Panc1 (cell line): ENCODE measurements at regions not wholly inside any gene's neighbourhood (a gene's known extent, or its start where the extent isn't known, plus 50 kb on each side); places are given as distances from the start of the nearest gene placed in this dataset.

ENCODE experiments used
- ATAC-seq: fragments of 200-7000 bp; cut with Tn5 transposase; 2 replicates; pipeline ENCODE4 v1.9.1; 2020; ENCODE audit warnings: mild to moderate bottlenecking, moderate library complexity
- BruUV-seq: library from RNA; stranded (reverse); fragments of 400-500 nt; replicated peaks from 2 replicates; lab custom pipeline; 2021; lab: Mats Ljungman, UMichigan
- CTCF ChIA-PET: fragments of 300-600 bp; sonication (Branson Sonifier 250); formaldehyde crosslinking; loops from one replicate; lab custom pipeline; 2022; ENCODE audit warnings: antibody characterized with exemption; lab: Charles Lee
- POLR2A ChIA-PET: fragments of 300-600 bp; sonication (Branson Sonifier 250); formaldehyde crosslinking; loops from one replicate; lab custom pipeline; 2022; ENCODE audit warnings: antibody characterized with exemption; lab: Charles Lee
- DNase-seq: peaks from one replicate; pipeline ENCODE4 v3.0.0-alpha.2; 2010; ENCODE audit warnings: low read depth, low spot score
- H3K27ac ChIP-seq: 2 replicates; pipeline ENCODE4 v1.5.1; 2011; ENCODE audit warnings: mild to moderate bottlenecking, low read length, inconsistent platforms
- H3K27me3 ChIP-seq: fragments of 200-500 bp; sonication (Bioruptor generic); 2 replicates; pipeline ENCODE4 v1.6.0; 2014; ENCODE audit warnings: low read length, inconsistent platforms; ENCODE audit not compliant: control insufficient read depth, insufficient read depth
- H3K36me3 ChIP-seq: fragments of 200-500 bp; sonication (Bioruptor generic); 2 replicates; pipeline ENCODE4 v1.5.1; 2014; ENCODE audit warnings: inconsistent platforms, mild to moderate bottlenecking, low read length, moderate library complexity; ENCODE audit not compliant: control insufficient read depth, insufficient read depth
- H3K4me1 ChIP-seq: 2 replicates; pipeline ENCODE4 v1.5.1; 2011; ENCODE audit warnings: inconsistent platforms, mild to moderate bottlenecking, low read length, moderate library complexity; ENCODE audit not compliant: control insufficient read depth, insufficient read depth
- H3K4me3 ChIP-seq, 2 experiments: 2 replicates each; pipeline ENCODE4 v1.5.1; 2011 to 2012; ENCODE audit warnings: low read depth in 2 of 2, low read length in 2 of 2, mild to moderate bottlenecking in 2 of 2, inconsistent platforms in 1 of 2, moderate library complexity in 1 of 2
- H3K9me3 ChIP-seq: fragments of 200-500 bp; sonication (Bioruptor generic); 2 replicates; pipeline ENCODE4 v1.5.1; 2014; ENCODE audit warnings: low read depth, mild to moderate bottlenecking, inconsistent platforms, low read length, moderate library complexity; ENCODE audit not compliant: control insufficient read depth, insufficient read depth
- CTCF ChIP-seq: fragments of 450-650 bp; IDR thresholded peaks from 2 replicates; pipeline ENCODE4 v1.5.1; 2017; ENCODE audit warnings: mild to moderate bottlenecking
- POLR2AphosphoS5 ChIP-seq: IDR thresholded peaks from 2 replicates; pipeline ENCODE4 v1.6.1; 2012; ENCODE audit warnings: mild to moderate bottlenecking, low read depth, low read length, moderate library complexity
- REST ChIP-seq, 2 experiments: IDR thresholded peaks; 2 replicates each; pipeline ENCODE4 v1.6.1; 2011 to 2012; ENCODE audit warnings: low read depth in 2 of 2, control low read depth in 1 of 2, low read length in 1 of 2, mild to moderate bottlenecking in 1 of 2, moderate library complexity in 1 of 2; ENCODE audit not compliant: insufficient read depth in 1 of 2
- SIN3A ChIP-seq: IDR thresholded peaks from 2 replicates; pipeline ENCODE4 v1.6.1; 2012; ENCODE audit warnings: low read depth, mild to moderate bottlenecking, low read length, moderate library complexity, borderline replicate concordance; ENCODE audit not compliant: insufficient read depth
- TCF7L2 ChIP-seq: IDR thresholded peaks from 2 replicates; pipeline ENCODE4 v1.6.1; 2011; ENCODE audit warnings: mild to moderate bottlenecking, low read depth, low read length, inconsistent platforms
- in situ Hi-C: cut with HindIII; loops from 2 replicates; pipeline ENCODE4 v1.10.0; 2016; ENCODE audit warnings: low sequenced_read_pairs, low pct_unique_long_range_greater_than_20kb
- intact Hi-C: fragments of 100-400 bp; cut with micrococcal nuclease; formaldehyde crosslinking; loops from one replicate; pipeline ENCODE4 v1.10.0; 2022; ENCODE audit not compliant: unreplicated experiment

- no peaks in the 10 kb centered on the region for H3K27me3 ChIP-seq
- ChIA-PET CTCF (no interaction called here), POLR2A (no interaction called here)
- H3K4me1 ChIP-seq: no peaks in the 10 kb centered on the region
- no peak overlapping the region for H3K27ac ChIP-seq
- no peak for TF ChIP-seq REST (IDR thresholded peaks at IDR 0.05; ENCODE audit: insufficient read depth in 1 of 2, low read depth in 2 of 2, low read length in 1 of 2)
- TF ChIP-seq CTCF: no peak
- TF ChIP-seq TCF7L2: no peak
- no peak for TF ChIP-seq POLR2AphosphoS5
- no peak for TF ChIP-seq SIN3A
- H3K4me3 ChIP-seq: no peak overlapping the region
- in situ Hi-C loops (no loop called here), intact Hi-C loops (no loop called here)
- no peaks in the 10 kb centered on the region for H3K36me3 ChIP-seq
- no peaks in the 10 kb centered on the region for H3K9me3 ChIP-seq
- BruUV-seq: no TSS peak
- DNase-seq (no peak), ATAC-seq (no peak)
Measured at GRCh38 chr2:62559582-62559981, 53.6 kb upstream of the TMEM17 start.

DNA sequence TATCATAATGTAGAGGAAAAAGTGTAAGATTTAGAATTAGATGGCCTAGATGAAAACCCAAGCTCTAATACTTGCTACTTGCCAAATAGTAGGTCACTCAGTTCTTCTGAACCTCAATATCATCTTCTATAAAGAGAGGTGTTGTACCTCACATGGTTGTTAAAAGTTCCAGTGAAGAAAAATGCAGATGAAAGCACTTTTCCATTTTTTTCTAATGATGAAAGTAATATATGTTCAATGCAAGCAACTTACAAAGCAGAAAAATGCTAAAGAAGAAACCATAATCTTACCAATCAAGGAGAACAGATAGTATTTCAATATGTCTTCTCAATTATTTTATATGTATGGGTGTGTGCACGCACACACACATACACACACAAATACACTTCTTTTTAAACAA lies 52.7 kb upstream of the TMEM17 start:
- Histone ChIP-seq H3K36me3 (no peaks in the 10 kb centered on the region), H3K9me3 (no peaks in the 10 kb centered on the region), H3K27me3 (no peaks in the 10 kb centered on the region), H3K27ac (no peak overlapping the region), H3K4me3 (no peak overlapping the region), H3K4me1 (no peaks in the 10 kb centered on the region)
- POLR2A ChIA-PET: no interaction called here
- DNase-seq (no peak), ATAC-seq (no peak)
- no TSS peak for BruUV-seq
- CTCF ChIA-PET: no interaction called here
- in situ Hi-C loops: no loop called here
- TF ChIP-seq TCF7L2 (no peak), SIN3A (no peak), POLR2AphosphoS5 (no peak)
- intact Hi-C loops: no loop called here

- POLR2A ChIA-PET: no interaction called here
Measured at GRCh38 chr2:62556086-62556485, 50.1 kb upstream of the TMEM17 start.

More at GRCh38 chr2:62556086-62556485, 50.1 kb upstream of the TMEM17 start:
- DNase-seq: no peak
- no peak for ATAC-seq
- in situ Hi-C loops (no loop called here), intact Hi-C loops (no loop called here)
- no peak overlapping the region for H3K4me3 ChIP-seq
- no peaks in the 10 kb centered on the region for H3K36me3 ChIP-seq
- H3K27ac ChIP-seq: no peak overlapping the region
- no peaks in the 10 kb centered on the region for H3K27me3 ChIP-seq
- no peak for TF ChIP-seq TCF7L2
- no peak for TF ChIP-seq POLR2AphosphoS5
- TF ChIP-seq SIN3A: no peak
- TF ChIP-seq CTCF: no peak
- TF ChIP-seq REST (IDR thresholded peaks at IDR 0.05; ENCODE audit: insufficient read depth in 1 of 2, low read depth in 2 of 2, low read length in 1 of 2): no peak
- no TSS peak for BruUV-seq
- no peaks in the 10 kb centered on the region for H3K9me3 ChIP-seq
- CTCF ChIA-PET: no interaction called here
- H3K4me1 ChIP-seq: no peaks in the 10 kb centered on the region
